DOHH2 (cell line): ENCODE measurements at regions not wholly inside any gene's neighbourhood (a gene's known extent, or its start where the extent isn't known, plus 50 kb on each side); places are given as distances from the start of the nearest gene placed in this dataset.

ENCODE experiments used
- CTCF ChIP-seq: fragments of 200-600 bp; sonication (generic); IDR thresholded peaks from one replicate; pipeline ENCODE4 v1.5.1; 2014; ENCODE audit warnings: antibody characterized with exemption, mild to moderate bottlenecking, low read depth, low read length; ENCODE audit not compliant: poor library complexity, severe bottlenecking
- EZH2phosphoT487 ChIP-seq: fragments of 200-600 bp; sonication (generic); IDR thresholded peaks from 2 replicates; pipeline ENCODE4 v1.6.1; 2017; ENCODE audit warnings: borderline replicate concordance, mild to moderate bottlenecking, antibody characterized with exemption, low read length, moderate library complexity, mixed read lengths

DNA sequence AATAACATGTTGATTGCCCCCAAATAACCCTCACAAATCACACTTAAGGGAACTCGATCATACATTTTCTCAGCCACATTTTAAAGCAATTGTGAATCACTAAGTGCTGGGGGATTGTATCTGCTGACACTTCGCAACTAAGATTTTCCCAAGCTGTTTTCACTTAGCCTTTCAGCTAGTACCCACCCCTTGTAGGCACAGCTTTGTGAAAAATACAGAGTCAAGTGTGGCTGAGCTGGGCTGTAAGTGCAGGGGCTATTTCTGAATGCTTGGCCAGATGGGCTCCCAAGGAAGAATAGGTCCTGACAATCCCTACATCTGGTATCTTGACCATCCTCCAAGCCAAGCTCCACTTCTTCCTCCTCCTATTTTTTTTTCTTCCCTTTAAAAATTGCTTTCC lies 289.2 kb upstream of the NMUR2 start:
- TF ChIP-seq CTCF, result no peak
- no peak for TF ChIP-seq EZH2phosphoT487
